KMS-11 (cell line): ENCODE measurements at regions not wholly inside any gene's neighbourhood (a gene's known extent, or its start where the extent isn't known, plus 50 kb on each side); places are given as distances from the start of the nearest gene placed in this dataset.
"Not testable (repeated sequence)": the region's sequence is repeated elsewhere in the genome, so short reads cannot be mapped to it uniquely, and the experiment has no call there.

Experiments
- H2AFZ ChIP-seq: fragments of 200-600 bp; sonication (generic); 2 replicates; pipeline ENCODE4 v1.6.1; 2016; ENCODE audit warnings: antibody characterized with exemption, mixed run types, low read depth
- H3K27ac ChIP-seq: fragments of 200-600 bp; sonication (generic); 2 replicates; pipeline ENCODE4 v1.6.1; 2016; ENCODE audit warnings: mild to moderate bottlenecking, mixed run types
- H3K27me3 ChIP-seq: fragments of 200-600 bp; sonication (generic); 2 replicates; pipeline ENCODE4 v1.6.1; 2017; ENCODE audit warnings: mild to moderate bottlenecking, low read depth, mixed run types, moderate library complexity; ENCODE audit not compliant: insufficient read depth
- H3K36me3 ChIP-seq: fragments of 200-600 bp; sonication (generic); 2 replicates; pipeline ENCODE4 v1.6.1; 2017; ENCODE audit warnings: mild to moderate bottlenecking, mixed run types; ENCODE audit not compliant: insufficient read depth
- H3K4me1 ChIP-seq: fragments of 200-600 bp; sonication (generic); 2 replicates; pipeline ENCODE4 v1.6.1; 2016; ENCODE audit warnings: mild to moderate bottlenecking, low read depth, mixed run types; ENCODE audit not compliant: poor library complexity, severe bottlenecking
- H3K4me2 ChIP-seq: fragments of 200-600 bp; sonication (generic); 2 replicates; pipeline ENCODE4 v1.7.0; 2016; ENCODE audit warnings: mild to moderate bottlenecking, mixed run types
- H3K4me3 ChIP-seq: fragments of 200-600 bp; sonication (generic); IDR thresholded peaks from 2 replicates; pipeline ENCODE4 v1.6.1; 2017; ENCODE audit warnings: low read depth, low read length, mixed read lengths; ENCODE audit not compliant: insufficient read depth
- H3K79me2 ChIP-seq: fragments of 200-600 bp; sonication (generic); 2 replicates; pipeline ENCODE4 v1.6.1; 2016; ENCODE audit warnings: low read depth, mixed run types; ENCODE audit not compliant: insufficient read depth
- H3K9ac ChIP-seq: fragments of 200-600 bp; sonication (generic); 2 replicates; pipeline ENCODE4 v1.6.1; 2016; ENCODE audit warnings: mild to moderate bottlenecking, mixed run types
- H4K20me1 ChIP-seq: fragments of 200-600 bp; sonication (generic); 2 replicates; pipeline ENCODE4 v1.6.1; 2016; ENCODE audit warnings: mild to moderate bottlenecking, mixed run types; ENCODE audit not compliant: insufficient read depth
- TF ChIP-seq, protein P1 (sequence below): fragments of 200-600 bp; sonication (generic); conservative IDR thresholded peaks from 2 replicates; pipeline ENCODE4 v1.6.1; 2017; ENCODE audit warnings: low read depth, mild to moderate bottlenecking, antibody characterized with exemption, low read length, moderate library complexity, mixed read lengths

DNA sequence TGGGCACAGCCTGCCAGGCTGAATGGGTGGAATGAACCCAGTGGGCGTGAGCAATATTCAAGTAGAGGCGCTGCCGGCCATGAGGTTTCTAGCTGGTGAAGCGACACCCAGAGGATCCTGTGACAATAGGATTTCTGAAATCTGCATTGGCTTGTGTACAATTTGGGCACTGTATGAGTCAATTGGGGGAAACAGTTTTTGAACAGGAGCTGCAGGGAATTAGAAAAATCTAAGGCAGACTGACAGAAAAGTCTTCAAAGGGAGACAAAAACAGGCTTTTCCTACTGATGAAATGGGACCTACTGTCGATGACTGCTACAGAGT, 145.2 kb downstream of the GPCPD1 start:
- TF ChIP-seq, protein P1, sequence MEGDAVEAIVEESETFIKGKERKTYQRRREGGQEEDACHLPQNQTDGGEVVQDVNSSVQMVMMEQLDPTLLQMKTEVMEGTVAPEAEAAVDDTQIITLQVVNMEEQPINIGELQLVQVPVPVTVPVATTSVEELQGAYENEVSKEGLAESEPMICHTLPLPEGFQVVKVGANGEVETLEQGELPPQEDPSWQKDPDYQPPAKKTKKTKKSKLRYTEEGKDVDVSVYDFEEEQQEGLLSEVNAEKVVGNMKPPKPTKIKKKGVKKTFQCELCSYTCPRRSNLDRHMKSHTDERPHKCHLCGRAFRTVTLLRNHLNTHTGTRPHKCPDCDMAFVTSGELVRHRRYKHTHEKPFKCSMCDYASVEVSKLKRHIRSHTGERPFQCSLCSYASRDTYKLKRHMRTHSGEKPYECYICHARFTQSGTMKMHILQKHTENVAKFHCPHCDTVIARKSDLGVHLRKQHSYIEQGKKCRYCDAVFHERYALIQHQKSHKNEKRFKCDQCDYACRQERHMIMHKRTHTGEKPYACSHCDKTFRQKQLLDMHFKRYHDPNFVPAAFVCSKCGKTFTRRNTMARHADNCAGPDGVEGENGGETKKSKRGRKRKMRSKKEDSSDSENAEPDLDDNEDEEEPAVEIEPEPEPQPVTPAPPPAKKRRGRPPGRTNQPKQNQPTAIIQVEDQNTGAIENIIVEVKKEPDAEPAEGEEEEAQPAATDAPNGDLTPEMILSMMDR = no peak
- Histone ChIP-seq H3K27me3 (no peaks in the 10 kb centered on the region), H3K4me2 (no peak overlapping the region)

DNA sequence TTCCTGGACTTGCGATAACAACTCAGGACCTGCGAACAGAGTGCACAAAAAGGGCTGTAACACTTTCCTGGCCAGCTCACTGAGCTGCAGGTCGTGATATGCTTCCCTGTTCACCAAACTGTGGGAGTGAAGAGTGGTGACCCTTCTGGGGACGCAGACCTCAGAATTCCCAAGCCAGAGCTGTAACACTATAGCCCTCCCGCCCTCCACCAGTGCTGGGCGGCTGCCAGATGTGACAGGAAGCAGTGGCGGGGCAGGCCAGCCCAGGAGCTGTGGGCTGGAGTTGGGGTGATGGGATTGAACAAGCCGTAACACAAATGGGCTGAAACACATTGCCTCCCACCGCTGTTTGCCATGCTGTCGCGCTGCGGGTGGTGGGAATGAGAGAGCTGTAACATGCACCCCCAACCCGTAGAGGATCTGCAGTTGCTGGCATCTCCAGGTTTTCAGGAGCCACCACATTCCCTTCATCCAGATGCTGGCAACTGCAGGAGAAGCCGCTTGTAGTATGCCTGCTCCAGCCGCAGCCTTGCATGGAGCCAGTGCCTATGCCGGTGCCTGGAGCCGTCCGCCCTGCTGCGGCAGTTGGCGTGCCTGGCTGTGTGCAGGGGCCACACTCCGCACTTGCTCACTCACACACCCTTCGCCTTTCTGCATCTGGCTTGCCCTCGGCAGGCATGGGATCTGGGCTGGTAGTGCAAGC, 145.8 kb downstream of the GPCPD1 start:
- H3K27ac ChIP-seq = no peak overlapping the region
- H4K20me1 ChIP-seq = no peaks in the 10 kb centered on the region
- H3K4me1 ChIP-seq = no peaks in the 10 kb centered on the region
- no peak overlapping the region for H2AFZ ChIP-seq
- H3K4me3 ChIP-seq = no peak overlapping the region
- no peaks in the 10 kb centered on the region for H3K27me3 ChIP-seq
- TF ChIP-seq, protein P1 = no peak
- no peak overlapping the region for H3K9ac ChIP-seq
- H3K4me2 ChIP-seq = no peak overlapping the region
- H3K36me3 ChIP-seq = no peaks in the 10 kb centered on the region
- H3K79me2 ChIP-seq = no peaks in the 10 kb centered on the region

More for the DNA sequence above, 145.2 kb downstream of the GPCPD1 start:
- Histone ChIP-seq H3K27ac (no peak overlapping the region), H2AFZ (no peak overlapping the region), H3K4me3 (no peak overlapping the region), H4K20me1 (no peaks in the 10 kb centered on the region), H3K36me3 (no peaks in the 10 kb centered on the region), H3K4me1 (no peaks in the 10 kb centered on the region), H3K9ac (no peak overlapping the region), H3K79me2 (no peaks in the 10 kb centered on the region)

DNA sequence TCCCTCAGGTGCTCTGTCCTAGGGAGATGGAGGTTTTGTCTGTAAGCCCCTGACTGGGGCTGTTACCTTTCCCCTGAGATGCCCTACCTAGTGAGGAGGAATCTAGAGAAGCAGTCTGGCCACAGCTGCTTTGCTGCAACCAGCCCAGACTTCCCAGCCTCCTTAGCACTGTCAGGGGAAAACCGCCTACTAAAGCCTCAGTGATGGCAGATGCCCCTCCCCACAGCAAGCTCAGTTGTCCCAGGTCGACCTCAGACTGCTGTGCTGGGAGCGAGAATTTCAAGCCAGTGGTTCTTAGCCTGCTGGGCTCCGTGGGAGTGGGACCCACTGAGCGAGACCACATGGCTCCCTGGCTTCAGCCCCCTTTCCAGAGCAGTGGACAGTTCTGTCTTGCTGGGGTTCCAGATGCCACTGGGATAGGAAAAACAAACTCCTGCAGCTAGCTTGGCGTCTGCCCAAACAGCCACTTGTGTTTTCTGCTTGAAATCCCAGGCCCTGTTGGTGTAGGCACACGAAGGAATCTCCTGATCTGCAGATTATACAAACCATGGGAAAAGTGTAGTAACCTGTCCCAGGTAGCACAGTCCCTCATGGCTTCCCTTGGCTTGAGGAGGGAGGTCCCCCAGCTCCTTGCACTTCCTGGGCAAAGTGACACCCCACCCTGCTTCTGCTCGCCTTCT, 146.4 kb upstream of the PROKR2 start:
- TF ChIP-seq, protein P1 = no peak
- no peak overlapping the region for H3K4me3 ChIP-seq

DNA sequence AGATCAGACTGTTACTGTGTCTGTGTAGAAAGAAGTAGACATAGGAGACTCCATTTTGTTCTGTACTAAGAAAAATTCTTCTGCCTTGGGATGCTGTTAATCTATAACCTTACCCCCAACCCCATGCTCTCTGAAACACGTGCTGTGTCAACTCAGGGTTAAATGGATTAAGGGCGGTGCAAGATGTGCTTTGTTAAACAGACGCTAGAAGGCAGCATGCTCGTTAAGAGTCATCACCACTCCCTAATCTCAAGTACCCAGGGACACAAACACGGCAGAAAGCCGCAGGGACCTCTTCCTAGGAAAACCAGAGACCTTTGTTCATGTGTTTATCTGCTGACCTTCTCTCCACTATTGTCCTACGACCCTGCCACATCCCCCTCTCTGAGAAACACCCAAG, 137.0 kb upstream of the PROKR2 start:
- H3K79me2 ChIP-seq, H3K4me3 ChIP-seq, H3K9ac ChIP-seq, H3K27me3 ChIP-seq, H3K4me1 ChIP-seq, H3K27ac ChIP-seq, H3K36me3 ChIP-seq, H2AFZ ChIP-seq, H4K20me1 ChIP-seq, H3K4me2 ChIP-seq: not testable (repeated sequence)

More for the DNA sequence above, 146.4 kb upstream of the PROKR2 start:
- H3K36me3 ChIP-seq = no peaks in the 10 kb centered on the region
- no peaks in the 10 kb centered on the region for H4K20me1 ChIP-seq
- H3K4me1 ChIP-seq = no peaks in the 10 kb centered on the region
- H3K27ac ChIP-seq = no peak overlapping the region
- H3K79me2 ChIP-seq = no peaks in the 10 kb centered on the region
- H3K27me3 ChIP-seq = no peaks in the 10 kb centered on the region
- no peak overlapping the region for H3K4me2 ChIP-seq
- H3K9ac ChIP-seq = no peak overlapping the region
- no peak overlapping the region for H2AFZ ChIP-seq

DNA sequence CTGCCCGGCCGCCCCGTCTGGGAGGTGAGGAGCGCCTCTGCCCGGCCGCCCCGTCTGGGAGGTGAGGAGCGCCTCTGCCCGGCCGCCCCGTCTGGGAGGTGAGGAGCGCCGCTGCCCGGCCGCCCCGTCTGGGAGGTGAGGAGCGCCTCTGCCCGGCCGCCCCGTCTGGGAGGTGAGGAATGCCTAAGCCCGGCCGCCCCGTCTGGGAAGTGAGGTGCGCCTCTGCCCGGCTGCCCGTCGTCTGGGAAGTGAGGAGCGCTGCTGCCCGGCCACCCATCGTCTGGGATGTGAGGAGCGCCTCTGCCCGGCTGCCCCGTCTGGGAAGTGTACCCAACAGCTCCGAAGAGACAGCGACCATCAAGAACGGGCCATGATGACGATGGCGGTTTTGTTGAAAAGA, 136.6 kb upstream of the PROKR2 start:
- not testable (repeated sequence) for H3K4me2 ChIP-seq, H3K27ac ChIP-seq, H2AFZ ChIP-seq, H3K4me1 ChIP-seq, H3K79me2 ChIP-seq, H3K27me3 ChIP-seq, H3K36me3 ChIP-seq, H3K4me3 ChIP-seq, H4K20me1 ChIP-seq, H3K9ac ChIP-seq

DNA sequence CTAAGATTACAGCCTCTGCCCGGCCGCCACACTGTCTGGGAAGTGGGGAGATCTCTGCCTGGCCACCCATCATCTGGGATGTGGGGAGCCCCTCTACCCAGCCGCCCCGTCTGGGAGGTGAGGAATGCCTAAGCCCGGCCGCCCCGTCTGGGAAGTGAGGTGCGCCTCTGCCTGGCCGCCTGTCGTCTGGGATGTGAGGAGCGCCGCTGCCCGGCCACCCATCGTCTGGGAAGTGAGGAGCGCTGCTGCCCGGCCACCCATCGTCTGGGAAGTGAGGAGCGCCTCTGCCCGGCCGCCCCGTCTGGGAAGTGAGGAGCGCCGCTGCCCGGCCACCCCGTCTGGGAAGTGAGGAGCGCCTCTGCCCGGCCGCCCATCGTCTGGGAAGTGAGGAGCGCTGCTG, 135.9 kb upstream of the PROKR2 start:
- H3K36me3 ChIP-seq, H3K27ac ChIP-seq, H3K79me2 ChIP-seq, H3K9ac ChIP-seq, H4K20me1 ChIP-seq, H3K4me2 ChIP-seq, H3K4me1 ChIP-seq, H3K27me3 ChIP-seq, H2AFZ ChIP-seq, H3K4me3 ChIP-seq: not testable (repeated sequence)

DNA sequence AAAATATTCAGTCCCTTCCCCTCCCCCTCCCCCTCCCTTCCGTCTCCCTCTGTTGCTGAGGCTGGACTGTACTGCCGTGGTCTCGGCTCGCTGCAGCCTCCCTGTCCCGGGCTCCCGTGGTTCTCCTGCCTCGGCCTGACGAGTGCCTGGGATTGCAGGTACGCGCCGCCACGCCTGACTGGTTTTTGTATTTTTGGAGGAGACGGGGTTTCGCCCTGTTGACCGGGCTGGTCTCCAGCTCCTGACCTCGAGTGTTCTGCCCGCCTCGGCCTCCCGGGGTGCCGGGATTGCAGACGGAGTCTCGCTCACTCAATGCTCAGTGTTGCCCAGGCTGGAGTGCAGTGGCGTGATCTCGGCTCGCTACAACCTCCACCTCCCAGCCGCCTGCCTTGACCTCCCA, 135.5 kb upstream of the PROKR2 start:
- not testable (repeated sequence) for H3K36me3 ChIP-seq, H3K4me3 ChIP-seq, H3K27ac ChIP-seq, H2AFZ ChIP-seq, H3K4me2 ChIP-seq, H3K4me1 ChIP-seq, H4K20me1 ChIP-seq, H3K27me3 ChIP-seq, H3K9ac ChIP-seq, H3K79me2 ChIP-seq
